HG02571 (cell line): ENCODE measurements at regions not wholly inside any gene's neighbourhood (a gene's known extent, or its start where the extent isn't known, plus 50 kb on each side); places are given as distances from the start of the nearest gene placed in this dataset.

ENCODE experiments used
- ATAC-seq: cut with Tn5 transposase; IDR thresholded peaks from one replicate; pipeline ENCODE4 v1.9.1; 2021; ENCODE audit warnings: mild to moderate bottlenecking, moderate library complexity; ENCODE audit not compliant: unreplicated experiment

GRCh38 chr3:144129536-144130214 is 158.1 kb downstream of the DIPK2A start:
- ATAC-seq: no peak

GRCh38 chr3:144141074-144141473 is 169.5 kb downstream of the DIPK2A start:
- no peak for ATAC-seq

- ATAC-seq: no peak
Observed at GRCh38 chr3:144141496-144141895, 169.9 kb downstream of the DIPK2A start.

GRCh38 chr3:144142151-144142840 is 170.7 kb downstream of the DIPK2A start:
- ATAC-seq: no peak

- no peak for ATAC-seq
Observed at GRCh38 chr3:144148356-144148755, 176.7 kb downstream of the DIPK2A start.

- no peak for ATAC-seq
Observed at GRCh38 chr3:144151983-144152382, 180.4 kb downstream of the DIPK2A start.

- no peak for ATAC-seq
Observed at GRCh38 chr3:144160627-144161026, 189.0 kb downstream of the DIPK2A start.

- ATAC-seq: no peak
Observed at GRCh38 chr3:144162042-144162441, 190.4 kb downstream of the DIPK2A start.

GRCh38 chr3:144164352-144164751 is 192.7 kb downstream of the DIPK2A start:
- ATAC-seq: no peak

GRCh38 chr3:144165482-144165881 is 193.9 kb downstream of the DIPK2A start:
- no peak for ATAC-seq

GRCh38 chr3:144167634-144168033 is 196.0 kb downstream of the DIPK2A start:
- no peak for ATAC-seq

- no peak for ATAC-seq
Observed at GRCh38 chr3:144173491-144173890, 201.9 kb downstream of the DIPK2A start.

- ATAC-seq: no peak
Observed at GRCh38 chr3:144175644-144176425, 204.2 kb downstream of the DIPK2A start.

GRCh38 chr3:144177649-144178048 is 206.0 kb downstream of the DIPK2A start:
- ATAC-seq: no peak

- no peak for ATAC-seq
Observed at GRCh38 chr3:144178607-144179006, 207.0 kb downstream of the DIPK2A start.

GRCh38 chr3:144181062-144181461 is 209.4 kb downstream of the DIPK2A start:
- ATAC-seq: no peak

GRCh38 chr3:144182501-144182900 is 210.9 kb downstream of the DIPK2A start:
- ATAC-seq: no peak

- no peak for ATAC-seq
Observed at GRCh38 chr3:144185276-144185675, 213.7 kb downstream of the DIPK2A start.

GRCh38 chr3:144187531-144188210 is 216.0 kb downstream of the DIPK2A start:
- ATAC-seq: no peak

GRCh38 chr3:144189044-144189443 is 217.4 kb downstream of the DIPK2A start:
- ATAC-seq: no peak

GRCh38 chr3:144197116-144197515 is 225.5 kb downstream of the DIPK2A start:
- no peak for ATAC-seq
